GM23338 (cell line): ENCODE measurements at regions not wholly inside any gene's neighbourhood (a gene's known extent, or its start where the extent isn't known, plus 50 kb on each side); places are given as distances from the start of the nearest gene placed in this dataset.
A peak's percentile ranks its signal among the peaks of the same experiment; 100 is the strongest.

Source experiments
- EZH2 ChIP-seq: fragments of 200-600 bp; sonication (generic); IDR thresholded peaks from one replicate; pipeline ENCODE4 v1.8.0; 2017; ENCODE audit warnings: antibody characterized with exemption, mild to moderate bottlenecking, low read depth; ENCODE audit not compliant: unreplicated experiment
- EZH2phosphoT487 ChIP-seq: fragments of 200-600 bp; sonication (generic); IDR thresholded peaks from one replicate; pipeline ENCODE4 v1.8.1; 2018; ENCODE audit warnings: antibody characterized with exemption; ENCODE audit not compliant: unreplicated experiment
- JUNB ChIP-seq: IDR thresholded peaks from one replicate; pipeline ENCODE4 v1.6.1; 2016; ENCODE audit warnings: antibody characterized with exemption; ENCODE audit not compliant: unreplicated experiment
- POLR2AphosphoS5 ChIP-seq: IDR thresholded peaks from 2 replicates; pipeline ENCODE4 v1.6.1; 2016; ENCODE audit warnings: antibody characterized with exemption, low read depth
- STAT1 ChIP-seq: IDR thresholded peaks from one replicate; pipeline ENCODE4 v1.6.1; 2016; ENCODE audit warnings: antibody characterized with exemption; ENCODE audit not compliant: unreplicated experiment
- TF ChIP-seq, protein P1 (sequence below), 2 experiments: fragments of 200-600 bp in 1 of 2; sonication (generic) in 1 of 2; conservative IDR thresholded peaks; 2 replicates each; pipeline versions ENCODE4 v1.5.1 to v1.6.1; 2016 to 2017; ENCODE audit warnings: antibody characterized with exemption in 2 of 2, low read depth in 2 of 2, mild to moderate bottlenecking in 2 of 2, moderate library complexity in 1 of 2
- TF ChIP-seq, protein P2 (sequence below): IDR thresholded peaks from one replicate; pipeline ENCODE4 v1.6.1; 2018; ENCODE audit warnings: antibody characterized with exemption; ENCODE audit not compliant: unreplicated experiment
- TF ChIP-seq, protein P3 (sequence below): IDR thresholded peaks from 2 replicates; pipeline ENCODE4 v1.6.1; 2016; ENCODE audit warnings: antibody characterized with exemption

DNA sequence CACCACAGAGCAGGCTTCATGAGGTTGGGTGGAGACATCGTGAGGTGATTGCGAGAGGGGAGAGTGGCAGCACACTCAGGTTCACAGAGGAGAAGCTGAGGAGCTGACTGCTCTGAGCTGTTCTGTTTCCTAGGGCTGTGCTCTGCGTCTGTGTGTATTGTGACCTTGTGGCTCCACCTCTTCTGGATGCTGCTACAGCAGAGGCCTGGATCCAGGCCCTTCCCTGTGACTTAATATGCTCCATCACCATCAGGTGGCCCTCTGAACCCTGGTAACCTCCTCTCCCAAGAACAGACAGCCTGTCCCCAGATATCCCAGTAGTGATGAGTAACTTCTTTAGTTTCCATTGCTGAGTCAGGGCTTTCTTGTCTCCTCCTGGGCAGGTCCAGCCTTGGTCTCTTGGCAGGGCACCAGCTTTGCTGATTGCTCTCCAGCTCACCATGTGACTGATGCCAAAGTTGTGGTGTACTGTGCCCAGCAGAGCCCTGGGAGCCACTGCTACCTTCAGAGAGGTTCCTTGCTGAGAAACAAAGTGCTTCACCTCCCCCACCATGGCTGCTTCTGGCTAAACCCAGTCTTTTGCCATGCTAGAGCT lies 212.8 kb upstream of the CHD1 start:
- TF ChIP-seq, protein P1, sequence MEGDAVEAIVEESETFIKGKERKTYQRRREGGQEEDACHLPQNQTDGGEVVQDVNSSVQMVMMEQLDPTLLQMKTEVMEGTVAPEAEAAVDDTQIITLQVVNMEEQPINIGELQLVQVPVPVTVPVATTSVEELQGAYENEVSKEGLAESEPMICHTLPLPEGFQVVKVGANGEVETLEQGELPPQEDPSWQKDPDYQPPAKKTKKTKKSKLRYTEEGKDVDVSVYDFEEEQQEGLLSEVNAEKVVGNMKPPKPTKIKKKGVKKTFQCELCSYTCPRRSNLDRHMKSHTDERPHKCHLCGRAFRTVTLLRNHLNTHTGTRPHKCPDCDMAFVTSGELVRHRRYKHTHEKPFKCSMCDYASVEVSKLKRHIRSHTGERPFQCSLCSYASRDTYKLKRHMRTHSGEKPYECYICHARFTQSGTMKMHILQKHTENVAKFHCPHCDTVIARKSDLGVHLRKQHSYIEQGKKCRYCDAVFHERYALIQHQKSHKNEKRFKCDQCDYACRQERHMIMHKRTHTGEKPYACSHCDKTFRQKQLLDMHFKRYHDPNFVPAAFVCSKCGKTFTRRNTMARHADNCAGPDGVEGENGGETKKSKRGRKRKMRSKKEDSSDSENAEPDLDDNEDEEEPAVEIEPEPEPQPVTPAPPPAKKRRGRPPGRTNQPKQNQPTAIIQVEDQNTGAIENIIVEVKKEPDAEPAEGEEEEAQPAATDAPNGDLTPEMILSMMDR (conservative IDR thresholded peaks at IDR 0.05; ENCODE audit: low read depth in 2 of 2): peak in 1 of 2 experiments; percentile 34; a peak in 2 of 4 replicates
- TF ChIP-seq JUNB: no peak
- no peak for TF ChIP-seq EZH2
- TF ChIP-seq POLR2AphosphoS5: no peak
- no peak for TF ChIP-seq EZH2phosphoT487
- TF ChIP-seq, protein P2, sequence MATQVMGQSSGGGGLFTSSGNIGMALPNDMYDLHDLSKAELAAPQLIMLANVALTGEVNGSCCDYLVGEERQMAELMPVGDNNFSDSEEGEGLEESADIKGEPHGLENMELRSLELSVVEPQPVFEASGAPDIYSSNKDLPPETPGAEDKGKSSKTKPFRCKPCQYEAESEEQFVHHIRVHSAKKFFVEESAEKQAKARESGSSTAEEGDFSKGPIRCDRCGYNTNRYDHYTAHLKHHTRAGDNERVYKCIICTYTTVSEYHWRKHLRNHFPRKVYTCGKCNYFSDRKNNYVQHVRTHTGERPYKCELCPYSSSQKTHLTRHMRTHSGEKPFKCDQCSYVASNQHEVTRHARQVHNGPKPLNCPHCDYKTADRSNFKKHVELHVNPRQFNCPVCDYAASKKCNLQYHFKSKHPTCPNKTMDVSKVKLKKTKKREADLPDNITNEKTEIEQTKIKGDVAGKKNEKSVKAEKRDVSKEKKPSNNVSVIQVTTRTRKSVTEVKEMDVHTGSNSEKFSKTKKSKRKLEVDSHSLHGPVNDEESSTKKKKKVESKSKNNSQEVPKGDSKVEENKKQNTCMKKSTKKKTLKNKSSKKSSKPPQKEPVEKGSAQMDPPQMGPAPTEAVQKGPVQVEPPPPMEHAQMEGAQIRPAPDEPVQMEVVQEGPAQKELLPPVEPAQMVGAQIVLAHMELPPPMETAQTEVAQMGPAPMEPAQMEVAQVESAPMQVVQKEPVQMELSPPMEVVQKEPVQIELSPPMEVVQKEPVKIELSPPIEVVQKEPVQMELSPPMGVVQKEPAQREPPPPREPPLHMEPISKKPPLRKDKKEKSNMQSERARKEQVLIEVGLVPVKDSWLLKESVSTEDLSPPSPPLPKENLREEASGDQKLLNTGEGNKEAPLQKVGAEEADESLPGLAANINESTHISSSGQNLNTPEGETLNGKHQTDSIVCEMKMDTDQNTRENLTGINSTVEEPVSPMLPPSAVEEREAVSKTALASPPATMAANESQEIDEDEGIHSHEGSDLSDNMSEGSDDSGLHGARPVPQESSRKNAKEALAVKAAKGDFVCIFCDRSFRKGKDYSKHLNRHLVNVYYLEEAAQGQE: no peak
- TF ChIP-seq STAT1: no peak
- TF ChIP-seq, protein P3, sequence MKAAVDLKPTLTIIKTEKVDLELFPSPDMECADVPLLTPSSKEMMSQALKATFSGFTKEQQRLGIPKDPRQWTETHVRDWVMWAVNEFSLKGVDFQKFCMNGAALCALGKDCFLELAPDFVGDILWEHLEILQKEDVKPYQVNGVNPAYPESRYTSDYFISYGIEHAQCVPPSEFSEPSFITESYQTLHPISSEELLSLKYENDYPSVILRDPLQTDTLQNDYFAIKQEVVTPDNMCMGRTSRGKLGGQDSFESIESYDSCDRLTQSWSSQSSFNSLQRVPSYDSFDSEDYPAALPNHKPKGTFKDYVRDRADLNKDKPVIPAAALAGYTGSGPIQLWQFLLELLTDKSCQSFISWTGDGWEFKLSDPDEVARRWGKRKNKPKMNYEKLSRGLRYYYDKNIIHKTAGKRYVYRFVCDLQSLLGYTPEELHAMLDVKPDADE: no peak
